ENCODE measurements at regions not wholly inside any gene's neighbourhood (a gene's known extent, or its start where the extent isn't known, plus 50 kb on each side); places are given as distances from the start of the nearest gene placed in this dataset.

GRCh38 chr17:53633856-53634255, 188.9 kb upstream of the KIF2B start:
- Histone ChIP-seq H3K4me2 (no peak overlapping the region), H2AFZ (ENCODE audit: low read depth) (no peak overlapping the region), H3K4me3 (IDR thresholded peaks at IDR 0.05; ENCODE audit: insufficient read depth, low read depth, low read length) (no peak overlapping the region), H3K27me3 (ENCODE audit: insufficient read depth, low read depth) (no peaks in the 10 kb centered on the region), H3K36me3 (ENCODE audit: insufficient read depth) (no peaks in the 10 kb centered on the region), H3K4me1 (ENCODE audit: low read depth, poor library complexity, severe bottlenecking) (no peaks in the 10 kb centered on the region), H3K27ac (no peak overlapping the region), H3K79me2 (ENCODE audit: insufficient read depth, low read depth) (no peaks in the 10 kb centered on the region), H3K9ac (no peak overlapping the region), H4K20me1 (ENCODE audit: insufficient read depth) (no peaks in the 10 kb centered on the region)
- TF ChIP-seq CTCF (conservative IDR thresholded peaks at IDR 0.05; ENCODE audit: low read depth, low read length): no peak

GRCh38 chr17:53631486-53631885, 191.2 kb upstream of the KIF2B start:
- H4K20me1 ChIP-seq (ENCODE audit: insufficient read depth): no peaks in the 10 kb centered on the region
- H3K9ac ChIP-seq: no peak overlapping the region
- no peak for TF ChIP-seq CTCF (conservative IDR thresholded peaks at IDR 0.05; ENCODE audit: low read depth, low read length)
- H3K4me3 ChIP-seq (IDR thresholded peaks at IDR 0.05; ENCODE audit: insufficient read depth, low read depth, low read length): no peak overlapping the region
- peaks cover 22% of the 10 kb centered on the region for H3K4me1 ChIP-seq (ENCODE audit: low read depth, poor library complexity, severe bottlenecking)
- no peaks in the 10 kb centered on the region for H3K79me2 ChIP-seq (ENCODE audit: insufficient read depth, low read depth)
- H3K27ac ChIP-seq: no peak overlapping the region
- no peak overlapping the region for H3K4me2 ChIP-seq
- H2AFZ ChIP-seq (ENCODE audit: low read depth): no peak overlapping the region
- no peaks in the 10 kb centered on the region for H3K27me3 ChIP-seq (ENCODE audit: insufficient read depth, low read depth)
- H3K36me3 ChIP-seq (ENCODE audit: insufficient read depth): no peaks in the 10 kb centered on the region

- Histone ChIP-seq H4K20me1 (ENCODE audit: insufficient read depth) (no peaks in the 10 kb centered on the region), H3K4me2 (no peak overlapping the region), H3K27me3 (ENCODE audit: insufficient read depth, low read depth) (no peaks in the 10 kb centered on the region), H2AFZ (ENCODE audit: low read depth) (no peak overlapping the region), H3K4me3 (IDR thresholded peaks at IDR 0.05; ENCODE audit: insufficient read depth, low read depth, low read length) (no peak overlapping the region), H3K4me1 (ENCODE audit: low read depth, poor library complexity, severe bottlenecking) (peaks cover 31% of the 10 kb centered on the region), H3K27ac (no peak overlapping the region), H3K36me3 (ENCODE audit: insufficient read depth) (no peaks in the 10 kb centered on the region), H3K9ac (no peak overlapping the region), H3K79me2 (ENCODE audit: insufficient read depth, low read depth) (no peaks in the 10 kb centered on the region)
- TF ChIP-seq CTCF (conservative IDR thresholded peaks at IDR 0.05; ENCODE audit: low read depth, low read length): no peak
Measured at GRCh38 chr17:53630638-53631037, 192.1 kb upstream of the KIF2B start.

- Histone ChIP-seq H2AFZ (ENCODE audit: low read depth) (no peak overlapping the region), H3K4me1 (ENCODE audit: low read depth, poor library complexity, severe bottlenecking) (peaks cover 31% of the 10 kb centered on the region), H3K27me3 (ENCODE audit: insufficient read depth, low read depth) (no peaks in the 10 kb centered on the region), H3K4me2 (no peak overlapping the region), H3K36me3 (ENCODE audit: insufficient read depth) (no peaks in the 10 kb centered on the region), H3K79me2 (ENCODE audit: insufficient read depth, low read depth) (no peaks in the 10 kb centered on the region), H3K9ac (no peak overlapping the region), H3K4me3 (IDR thresholded peaks at IDR 0.05; ENCODE audit: insufficient read depth, low read depth, low read length) (no peak overlapping the region), H4K20me1 (ENCODE audit: insufficient read depth) (no peaks in the 10 kb centered on the region), H3K27ac (no peak overlapping the region)
- TF ChIP-seq CTCF (conservative IDR thresholded peaks at IDR 0.05; ENCODE audit: low read depth, low read length): no peak
Measured at GRCh38 chr17:53630115-53630514, 192.6 kb upstream of the KIF2B start.
